GM12891 (cell line): ENCODE measurements at regions not wholly inside any gene's neighbourhood (a gene's known extent, or its start where the extent isn't known, plus 50 kb on each side); places are given as distances from the start of the nearest gene placed in this dataset.

ENCODE experiments used
- POLR2A ChIP-seq: IDR thresholded peaks from 2 replicates; pipeline ENCODE4 v1.6.1; 2011; ENCODE audit warnings: low read depth, low read length, control low read depth
- POLR2AphosphoS5 ChIP-seq: IDR thresholded peaks from 2 replicates; pipeline ENCODE4 v1.6.1; 2011; ENCODE audit warnings: low read depth, low read length, control low read depth
- SPI1 ChIP-seq: IDR thresholded peaks from 2 replicates; pipeline ENCODE4 v1.6.1; 2011; ENCODE audit warnings: low read depth, low read length, control low read depth
- TAF1 ChIP-seq: IDR thresholded peaks from 2 replicates; pipeline ENCODE4 v1.6.1; 2011; ENCODE audit warnings: low read depth, low read length, control low read depth

GRCh38 chr2:193373120-193373519, 1178.4 kb upstream of the TMEFF2 start:
- TF ChIP-seq POLR2A (no peak), POLR2AphosphoS5 (no peak), TAF1 (no peak), SPI1 (no peak)
